GM10266 (cell line): ENCODE measurements at regions not wholly inside any gene's neighbourhood (a gene's known extent, or its start where the extent isn't known, plus 50 kb on each side); places are given as distances from the start of the nearest gene placed in this dataset.
"Not testable (repeated sequence)": the region's sequence is repeated elsewhere in the genome, so short reads cannot be mapped to it uniquely, and the experiment has no call there.

Experiments
- DNase-seq: peaks from one replicate; pipeline ENCODE4 v3.0.0; 2012; ENCODE audit errors: extremely low spot score
- TF ChIP-seq, protein P1 (sequence below): IDR thresholded peaks from 2 replicates; pipeline ENCODE4 v1.5.1; 2012; ENCODE audit warnings: mild to moderate bottlenecking, low read depth; ENCODE audit not compliant: control insufficient read depth, insufficient read depth; ENCODE audit errors: missing control alignments

DNA sequence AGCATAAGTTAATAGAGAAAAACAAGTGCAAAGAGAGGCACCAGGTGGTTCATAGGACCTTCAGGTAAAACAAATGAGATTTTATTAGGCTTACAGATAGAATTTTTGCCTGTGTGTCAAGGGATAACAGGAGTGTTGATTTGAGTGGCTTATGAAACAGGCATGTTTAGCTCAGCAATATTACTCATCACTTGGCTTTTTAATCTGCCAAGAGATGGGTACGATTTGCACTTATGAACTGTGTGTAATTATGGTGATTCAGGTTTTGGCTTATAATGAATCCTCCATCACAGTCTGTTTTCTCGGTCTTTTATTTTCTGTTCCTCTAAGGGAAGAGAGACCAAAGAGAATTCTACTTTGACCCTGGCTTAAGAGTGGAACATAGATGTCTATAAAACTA is 199.3 kb downstream of the DMRTA1 start:
- DNase-seq: no peak
- TF ChIP-seq, protein P1, sequence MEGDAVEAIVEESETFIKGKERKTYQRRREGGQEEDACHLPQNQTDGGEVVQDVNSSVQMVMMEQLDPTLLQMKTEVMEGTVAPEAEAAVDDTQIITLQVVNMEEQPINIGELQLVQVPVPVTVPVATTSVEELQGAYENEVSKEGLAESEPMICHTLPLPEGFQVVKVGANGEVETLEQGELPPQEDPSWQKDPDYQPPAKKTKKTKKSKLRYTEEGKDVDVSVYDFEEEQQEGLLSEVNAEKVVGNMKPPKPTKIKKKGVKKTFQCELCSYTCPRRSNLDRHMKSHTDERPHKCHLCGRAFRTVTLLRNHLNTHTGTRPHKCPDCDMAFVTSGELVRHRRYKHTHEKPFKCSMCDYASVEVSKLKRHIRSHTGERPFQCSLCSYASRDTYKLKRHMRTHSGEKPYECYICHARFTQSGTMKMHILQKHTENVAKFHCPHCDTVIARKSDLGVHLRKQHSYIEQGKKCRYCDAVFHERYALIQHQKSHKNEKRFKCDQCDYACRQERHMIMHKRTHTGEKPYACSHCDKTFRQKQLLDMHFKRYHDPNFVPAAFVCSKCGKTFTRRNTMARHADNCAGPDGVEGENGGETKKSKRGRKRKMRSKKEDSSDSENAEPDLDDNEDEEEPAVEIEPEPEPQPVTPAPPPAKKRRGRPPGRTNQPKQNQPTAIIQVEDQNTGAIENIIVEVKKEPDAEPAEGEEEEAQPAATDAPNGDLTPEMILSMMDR: no peak

- TF ChIP-seq, protein P1: no peak
Observed at GRCh38 chr9:22649384-22649783, 202.8 kb downstream of the DMRTA1 start.

GRCh38 chr9:22650145-22650544 is 203.5 kb downstream of the DMRTA1 start:
- DNase-seq: no peak
- TF ChIP-seq, protein P1: no peak

More at GRCh38 chr9:22649384-22649783, 202.8 kb downstream of the DMRTA1 start:
- no peak for DNase-seq

- TF ChIP-seq, protein P1: no peak
- DNase-seq: no peak
Observed at GRCh38 chr9:22650946-22651345, 204.3 kb downstream of the DMRTA1 start.

GRCh38 chr9:22654833-22655232 is 208.2 kb downstream of the DMRTA1 start:
- DNase-seq: no peak
- TF ChIP-seq, protein P1: no peak

DNA sequence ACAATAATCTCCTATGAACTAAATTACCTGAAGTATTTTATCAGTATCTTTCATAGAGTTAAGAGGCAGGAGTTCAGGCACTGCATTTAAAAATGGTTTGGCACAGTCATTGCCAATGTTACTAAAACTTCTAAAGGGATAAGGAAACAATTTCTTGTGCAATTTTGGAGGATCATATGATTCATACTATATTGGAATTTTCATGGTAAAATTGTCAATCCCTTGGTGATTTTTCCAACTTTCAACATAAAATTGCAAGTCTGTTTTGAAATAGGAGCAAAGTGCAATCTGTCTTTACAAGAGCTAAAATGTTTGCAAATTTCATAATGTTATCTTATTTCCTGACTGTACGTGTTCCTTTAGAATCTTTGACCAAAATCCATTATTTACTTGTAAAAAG is 211.1 kb downstream of the DMRTA1 start:
- TF ChIP-seq, protein P1: no peak
- no peak for DNase-seq

- not testable (repeated sequence) for DNase-seq
Observed at GRCh38 chr9:22658484-22658883, 211.9 kb downstream of the DMRTA1 start.

DNA sequence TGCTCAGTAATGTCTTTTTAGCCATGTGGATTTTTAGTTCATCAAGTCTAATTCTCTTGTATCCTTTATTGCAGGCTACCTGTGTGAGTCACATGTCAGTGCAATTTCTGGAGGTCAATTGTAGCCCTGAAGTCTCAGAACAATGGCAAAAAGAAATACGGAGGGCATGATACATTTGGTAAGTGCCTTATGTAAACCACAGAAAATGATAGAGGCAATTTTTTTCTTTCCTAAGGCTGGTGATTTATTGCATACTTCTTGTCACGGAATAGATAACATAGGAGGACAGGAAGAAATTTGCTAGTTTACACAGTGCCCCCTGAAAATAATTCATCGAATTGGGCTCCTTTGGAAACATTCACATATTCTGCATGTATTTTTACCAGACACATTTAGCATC is 235.9 kb downstream of the DMRTA1 start:
- DNase-seq: no peak
- TF ChIP-seq, protein P1: no peak
